ENCODE measurements at regions not wholly inside any gene's neighbourhood (a gene's known extent, or its start where the extent isn't known, plus 50 kb on each side); places are given as distances from the start of the nearest gene placed in this dataset.

DNA sequence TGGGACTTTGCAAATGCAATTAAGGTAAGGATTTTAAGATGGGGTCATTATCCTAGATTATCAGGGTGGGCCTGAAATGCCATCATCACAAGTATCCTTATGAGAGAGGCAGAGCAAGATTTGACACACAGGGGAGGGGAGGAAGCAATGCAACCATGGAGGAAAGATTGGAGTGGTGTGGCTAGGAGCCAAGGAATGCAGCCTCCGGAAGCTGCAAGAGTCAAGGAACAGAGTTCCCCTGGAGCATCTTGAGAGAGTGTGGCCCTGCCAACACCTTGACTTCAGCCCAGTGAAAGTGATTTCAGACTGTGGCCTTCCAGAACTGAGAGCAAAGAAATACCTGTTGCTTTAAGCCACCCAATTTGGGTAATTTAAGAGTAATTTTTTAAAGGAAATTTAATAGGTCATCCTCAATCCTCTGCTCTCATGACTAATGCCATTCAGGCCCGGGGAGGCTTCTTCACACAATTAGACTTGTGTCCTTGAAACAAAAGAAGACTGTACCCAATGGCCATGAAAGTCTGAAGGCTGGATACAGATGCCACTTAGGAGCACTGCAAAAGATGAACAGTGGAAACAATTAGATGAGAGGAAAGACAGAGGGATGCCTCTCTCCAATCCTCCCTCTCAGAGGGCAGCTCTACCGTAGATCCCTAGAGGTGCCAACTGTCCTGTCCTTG, 250.3 kb upstream of the ID2 start:
- Mint-ChIP-seq H3K9me3 (no peaks in the 10 kb centered on the region), H3K4me1 (ENCODE audit: low read depth) (peaks cover 12% of the 10 kb centered on the region), H3K4me3 (no peak overlapping the region), H3K27me3 (ENCODE audit: low read depth) (no peaks in the 10 kb centered on the region), H3K36me3 (ENCODE audit: low read depth) (peaks cover 2% of the 10 kb centered on the region), H3K27ac (no peak overlapping the region)

DNA sequence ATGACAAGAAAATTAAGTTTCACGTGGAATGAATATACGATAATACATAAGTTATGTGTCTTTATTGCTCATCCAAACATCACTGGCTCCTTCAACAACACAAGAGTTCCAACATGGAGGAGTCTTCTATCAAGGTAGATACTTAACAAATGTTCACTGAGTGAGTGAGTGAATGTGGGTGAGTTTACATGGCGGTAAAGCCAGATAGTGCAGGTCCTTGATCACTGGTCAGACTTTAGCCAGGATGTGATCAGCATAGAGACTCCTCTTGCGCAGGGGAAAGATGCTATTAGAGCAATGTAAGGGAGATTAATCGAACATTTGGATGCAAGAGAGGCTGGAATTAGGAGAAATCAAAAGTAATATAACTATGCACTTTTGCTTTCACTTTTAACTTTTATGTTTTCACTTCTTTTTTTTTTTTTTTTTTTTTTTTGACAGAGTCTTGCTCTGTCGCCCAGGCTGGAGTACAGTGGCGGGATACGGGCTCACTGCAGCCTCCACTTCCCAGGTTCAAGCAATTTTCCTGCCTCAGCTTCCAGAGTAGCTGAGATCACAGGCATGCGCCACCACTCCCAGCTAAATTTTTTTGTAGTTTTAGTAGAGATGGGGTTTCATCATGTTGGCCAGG, 249.0 kb upstream of the ID2 start:
- H3K9me3 Mint-ChIP-seq, result no peaks in the 10 kb centered on the region
- peak overlapping the region; percentile 83 for H3K27ac Mint-ChIP-seq
- H3K27me3 Mint-ChIP-seq (ENCODE audit: low read depth), result no peaks in the 10 kb centered on the region
- peak overlapping the region; percentile 41 for H3K4me3 Mint-ChIP-seq
- peaks cover 2% of the 10 kb centered on the region for H3K36me3 Mint-ChIP-seq (ENCODE audit: low read depth)
- H3K4me1 Mint-ChIP-seq (ENCODE audit: low read depth), result peaks cover 10% of the 10 kb centered on the region

DNA sequence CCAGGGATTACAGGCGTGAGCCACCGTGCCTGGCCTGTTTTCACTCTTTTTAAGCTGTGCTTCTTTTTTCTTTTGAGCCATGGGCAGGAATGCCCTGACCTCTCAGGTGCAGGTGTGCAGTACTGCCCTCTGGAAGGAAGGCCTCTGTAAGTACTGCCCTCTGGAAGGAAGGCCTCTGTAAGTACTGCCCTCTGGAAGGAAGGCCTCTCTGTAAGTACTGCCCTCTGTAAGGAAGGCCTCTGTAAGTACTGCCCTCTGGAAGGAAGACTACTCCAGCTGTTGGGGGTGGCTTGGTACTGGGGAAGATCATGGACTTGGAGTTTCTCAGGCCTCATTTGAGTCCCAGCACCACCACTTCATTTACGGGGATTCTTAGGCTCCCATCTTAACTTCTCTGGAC, 248.5 kb upstream of the ID2 start:
- Mint-ChIP-seq H3K4me3 (no peak overlapping the region), H3K27me3 (ENCODE audit: low read depth) (no peaks in the 10 kb centered on the region), H3K9me3 (no peaks in the 10 kb centered on the region), H3K36me3 (ENCODE audit: low read depth) (peaks cover 2% of the 10 kb centered on the region), H3K4me1 (ENCODE audit: low read depth) (peaks cover 10% of the 10 kb centered on the region), H3K27ac (no peak overlapping the region)

DNA sequence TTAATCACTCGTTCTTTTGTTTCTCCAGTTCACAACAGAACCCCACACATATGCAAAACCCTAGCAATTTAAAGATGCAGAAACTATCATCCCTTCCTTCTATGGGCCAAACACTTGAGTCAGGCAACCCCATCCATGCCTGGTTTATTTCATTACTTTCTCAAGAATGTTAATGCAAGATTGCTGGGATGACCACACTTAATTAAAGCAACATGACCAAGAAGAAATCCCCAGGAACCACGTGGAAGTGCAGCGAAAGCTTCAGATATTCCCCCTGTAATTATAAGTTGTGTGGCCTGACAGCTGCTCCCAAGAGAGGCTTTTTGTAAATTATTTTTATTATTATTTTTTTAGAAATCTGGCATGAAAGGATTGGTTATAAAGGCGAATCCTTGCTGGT, 246.2 kb upstream of the ID2 start:
- Mint-ChIP-seq H3K27ac (no peak overlapping the region), H3K9me3 (no peaks in the 10 kb centered on the region), H3K36me3 (ENCODE audit: low read depth) (peaks cover 2% of the 10 kb centered on the region), H3K27me3 (ENCODE audit: low read depth) (no peaks in the 10 kb centered on the region), H3K4me1 (ENCODE audit: low read depth) (peaks cover 18% of the 10 kb centered on the region), H3K4me3 (no peak overlapping the region)

DNA sequence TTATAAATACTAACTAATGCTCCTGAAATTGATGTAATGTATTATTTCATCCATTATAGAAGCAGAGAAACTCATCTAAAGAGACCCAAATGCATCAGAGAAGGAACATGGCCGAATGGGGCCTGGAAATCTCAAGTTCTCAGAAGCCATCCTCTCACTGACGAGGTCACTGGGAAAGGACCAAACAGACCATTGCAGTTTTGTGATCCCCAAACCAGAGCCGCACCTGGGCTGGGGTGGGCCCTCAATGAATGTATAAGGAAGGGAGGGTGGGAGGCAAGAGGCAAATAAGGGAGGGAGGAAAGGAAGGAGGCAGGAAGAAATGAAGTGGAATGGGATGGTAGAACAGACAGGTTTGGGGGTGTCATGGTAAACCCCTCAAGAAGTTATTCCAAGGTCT, 245.3 kb upstream of the ID2 start:
- Mint-ChIP-seq H3K4me3 (no peak overlapping the region), H3K4me1 (ENCODE audit: low read depth) (peaks cover 18% of the 10 kb centered on the region), H3K27me3 (ENCODE audit: low read depth) (peaks cover 4% of the 10 kb centered on the region), H3K27ac (no peak overlapping the region), H3K36me3 (ENCODE audit: low read depth) (peaks cover 4% of the 10 kb centered on the region), H3K9me3 (no peaks in the 10 kb centered on the region)

DNA sequence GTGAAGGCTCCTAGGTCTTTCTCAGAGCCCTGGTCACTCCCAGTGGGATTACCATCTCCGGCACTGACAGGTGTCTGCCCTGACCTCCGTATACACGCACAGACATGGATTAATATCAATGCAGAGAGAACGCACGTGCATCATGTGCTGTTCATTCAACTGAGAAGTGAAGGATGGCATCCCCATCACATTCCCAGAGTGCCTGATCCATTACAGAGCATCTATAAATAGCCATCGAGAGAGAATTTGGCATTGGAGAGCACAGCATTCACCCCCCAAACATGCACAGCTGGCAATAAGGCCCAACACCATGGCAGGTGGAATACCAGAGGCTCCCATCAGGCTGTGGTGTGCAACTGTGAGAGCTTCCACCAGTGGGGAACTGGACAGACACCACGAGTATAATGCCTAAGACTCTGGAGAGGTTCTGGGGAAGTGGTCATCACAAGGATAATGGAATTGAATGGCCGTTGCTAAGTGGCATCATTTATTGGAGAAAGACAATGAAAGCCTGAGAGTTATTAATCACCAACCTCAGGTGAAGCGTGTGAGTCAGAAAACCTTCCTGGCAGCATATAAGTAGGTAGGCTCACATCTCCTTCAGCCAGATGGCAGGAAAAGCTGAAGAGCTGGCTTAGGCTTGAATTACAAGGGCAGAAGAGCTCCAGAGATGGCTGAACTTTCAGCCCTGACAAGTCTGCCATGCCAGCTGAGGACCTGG, 244.5 kb upstream of the ID2 start:
- peaks cover 5% of the 10 kb centered on the region for H3K36me3 Mint-ChIP-seq (ENCODE audit: low read depth)
- no peak overlapping the region for H3K4me3 Mint-ChIP-seq

DNA sequence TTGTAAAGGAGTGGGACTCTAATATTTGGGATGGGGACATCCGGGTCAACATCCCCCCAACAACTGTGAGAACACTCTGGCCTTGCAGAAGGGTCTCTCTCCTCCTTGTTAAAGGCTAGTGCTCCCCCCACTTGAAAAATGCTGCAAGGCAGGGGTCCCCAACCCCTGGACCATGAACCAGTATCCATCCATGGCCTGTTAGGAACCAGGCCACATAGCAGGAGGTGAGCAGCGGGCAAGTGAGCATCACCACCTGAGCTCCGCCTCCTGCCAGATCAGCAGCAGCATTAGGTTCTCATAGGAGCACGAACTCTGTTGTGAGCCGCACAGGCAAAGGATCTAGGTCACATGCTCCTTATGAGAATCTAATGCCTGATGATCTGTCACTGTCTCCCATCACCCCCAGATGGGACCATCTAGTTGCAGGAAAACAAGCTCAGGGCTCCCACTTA, 243.9 kb upstream of the ID2 start:
- Mint-ChIP-seq H3K27ac (no peak overlapping the region), H3K4me3 (no peak overlapping the region), H3K9me3 (no peaks in the 10 kb centered on the region), H3K27me3 (ENCODE audit: low read depth) (peaks cover 18% of the 10 kb centered on the region), H3K4me1 (ENCODE audit: low read depth) (peaks cover 24% of the 10 kb centered on the region), H3K36me3 (ENCODE audit: low read depth) (peaks cover 5% of the 10 kb centered on the region)

More for the DNA sequence above, 244.5 kb upstream of the ID2 start:
- Mint-ChIP-seq H3K9me3 (no peaks in the 10 kb centered on the region), H3K27ac (no peak overlapping the region), H3K27me3 (ENCODE audit: low read depth) (peaks cover 12% of the 10 kb centered on the region), H3K4me1 (ENCODE audit: low read depth) (peaks cover 25% of the 10 kb centered on the region)

DNA sequence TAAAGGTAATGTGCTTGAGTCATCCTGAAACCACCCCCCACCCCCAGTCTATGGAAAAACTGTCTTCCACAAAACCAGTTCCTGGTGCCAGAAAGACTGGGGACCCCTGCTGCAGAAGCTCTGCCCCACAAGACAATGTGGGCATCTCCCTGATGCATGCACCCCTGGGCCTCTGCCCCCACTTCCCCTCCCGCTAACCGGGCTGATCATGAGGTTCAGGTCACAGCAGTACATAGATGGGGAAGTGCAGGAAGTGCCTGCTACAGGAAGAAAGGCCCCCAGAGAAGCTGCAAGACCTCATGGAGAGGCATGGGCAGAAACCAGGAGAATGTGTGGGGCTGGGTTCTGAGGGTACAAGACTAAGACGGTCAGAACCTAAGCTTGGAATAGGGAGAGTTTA, 243.4 kb upstream of the ID2 start:
- Mint-ChIP-seq H3K4me3 (no peak overlapping the region), H3K27me3 (ENCODE audit: low read depth) (peaks cover 23% of the 10 kb centered on the region), H3K4me1 (ENCODE audit: low read depth) (peaks cover 28% of the 10 kb centered on the region), H3K9me3 (no peaks in the 10 kb centered on the region), H3K27ac (no peak overlapping the region), H3K36me3 (ENCODE audit: low read depth) (peaks cover 5% of the 10 kb centered on the region)

DNA sequence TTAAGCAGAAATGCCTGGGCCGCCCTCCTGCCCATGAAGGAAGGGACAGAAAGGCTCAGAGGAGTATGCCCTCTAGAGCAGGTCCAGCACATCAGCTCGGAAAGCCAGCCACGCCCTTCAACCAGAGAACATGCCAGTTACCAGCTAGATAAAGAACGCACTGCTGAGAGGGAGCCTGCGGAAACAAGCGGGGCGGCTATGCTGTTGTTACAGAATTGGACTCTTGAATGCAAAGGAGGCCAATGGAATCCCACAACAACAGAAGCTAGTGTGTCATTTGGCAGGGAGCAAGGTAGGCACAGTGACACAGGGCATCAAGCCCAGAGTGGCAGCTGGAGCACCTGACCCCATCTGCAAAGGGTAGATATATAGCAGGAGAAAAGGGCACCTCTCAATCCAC, 242.9 kb upstream of the ID2 start:
- no peak overlapping the region for H3K4me3 Mint-ChIP-seq
- peaks cover 5% of the 10 kb centered on the region for H3K36me3 Mint-ChIP-seq (ENCODE audit: low read depth)
- no peak overlapping the region for H3K27ac Mint-ChIP-seq
- no peaks in the 10 kb centered on the region for H3K9me3 Mint-ChIP-seq
- peaks cover 23% of the 10 kb centered on the region for H3K27me3 Mint-ChIP-seq (ENCODE audit: low read depth)
- peaks cover 24% of the 10 kb centered on the region for H3K4me1 Mint-ChIP-seq (ENCODE audit: low read depth)

DNA sequence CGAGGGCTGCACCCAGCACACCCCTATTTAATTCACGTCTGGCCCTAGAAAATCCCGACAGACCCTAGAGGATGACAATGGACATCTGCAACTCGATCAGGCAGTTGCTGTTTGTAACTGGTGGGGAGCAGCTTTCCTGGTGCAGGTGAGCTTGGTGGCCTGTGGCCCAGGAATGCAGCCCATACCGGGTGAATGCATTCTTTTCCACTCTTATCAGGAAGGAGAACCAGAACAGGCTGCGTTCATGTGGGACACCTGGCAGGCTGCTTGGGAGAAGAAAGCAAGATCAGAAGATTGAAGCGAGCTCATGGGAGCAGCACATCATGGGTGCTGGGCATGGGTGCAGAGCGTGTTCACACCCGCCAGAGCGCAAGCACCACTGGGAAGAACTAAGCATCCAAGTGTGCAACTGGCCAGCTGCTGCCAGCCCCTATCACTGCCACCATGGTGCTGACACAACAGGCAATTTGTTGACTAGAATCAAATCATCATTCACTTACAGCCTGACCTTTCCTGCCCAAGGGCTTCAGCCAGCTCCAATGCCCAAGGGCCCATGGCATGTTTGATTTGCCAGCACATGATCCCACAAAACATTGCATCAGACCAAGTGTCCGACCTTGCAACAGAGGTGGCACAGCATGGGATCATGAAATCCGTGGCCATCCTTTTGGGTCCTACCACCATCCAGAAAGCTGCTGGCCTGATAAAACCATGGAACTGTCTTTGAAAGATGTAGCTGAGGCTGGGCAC, 241.7 kb upstream of the ID2 start:
- H3K27me3 Mint-ChIP-seq (ENCODE audit: low read depth), result peaks cover 34% of the 10 kb centered on the region
- H3K4me3 Mint-ChIP-seq, result no peak overlapping the region
- H3K27ac Mint-ChIP-seq, result no peak overlapping the region
- peaks cover 3% of the 10 kb centered on the region for H3K36me3 Mint-ChIP-seq (ENCODE audit: low read depth)
- H3K4me1 Mint-ChIP-seq (ENCODE audit: low read depth), result peaks cover 23% of the 10 kb centered on the region
- no peaks in the 10 kb centered on the region for H3K9me3 Mint-ChIP-seq

DNA sequence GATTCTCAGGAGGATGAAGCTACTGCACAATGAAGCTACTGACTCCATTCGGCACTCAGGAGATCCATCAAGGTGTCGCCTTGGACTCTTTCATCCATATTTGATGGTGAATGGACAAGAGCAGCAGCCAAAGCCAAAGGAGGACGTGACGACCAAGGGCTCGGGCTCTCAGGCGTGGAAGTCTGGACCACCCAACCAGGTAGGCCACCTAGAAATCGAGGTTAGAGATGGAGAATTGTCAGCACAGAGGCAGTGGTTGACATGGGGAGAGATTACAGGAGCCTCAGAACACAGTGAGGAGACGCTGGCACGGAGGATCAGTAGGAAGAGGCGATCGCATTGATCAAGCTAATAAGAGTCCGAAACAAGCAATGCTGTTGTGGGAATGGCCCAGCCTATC, 240.5 kb upstream of the ID2 start:
- H3K4me1 Mint-ChIP-seq (ENCODE audit: low read depth), result peaks cover 22% of the 10 kb centered on the region

DNA sequence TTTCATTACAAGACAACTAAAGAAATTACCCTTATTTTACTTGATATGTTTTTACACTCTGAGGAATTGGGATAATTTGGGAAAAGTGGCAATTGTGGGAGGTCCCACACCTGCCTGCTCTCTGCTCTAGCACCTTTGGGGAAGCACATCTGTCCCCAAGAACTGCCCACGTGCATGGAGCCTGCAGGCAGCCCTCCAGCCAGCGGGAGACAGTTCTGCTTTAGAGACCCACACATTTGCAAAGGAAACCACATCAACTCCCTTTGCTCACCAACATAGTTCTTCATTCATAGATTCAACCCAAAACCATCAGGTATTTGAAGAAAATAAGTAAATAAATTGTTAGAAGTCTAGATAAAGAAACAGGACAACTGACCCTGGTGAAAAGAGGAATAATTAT, 239.9 kb upstream of the ID2 start:
- peaks cover 45% of the 10 kb centered on the region for H3K27me3 Mint-ChIP-seq (ENCODE audit: low read depth)
- no peak overlapping the region for H3K27ac Mint-ChIP-seq
- peaks cover 22% of the 10 kb centered on the region for H3K4me1 Mint-ChIP-seq (ENCODE audit: low read depth)
- peaks cover 5% of the 10 kb centered on the region for H3K36me3 Mint-ChIP-seq (ENCODE audit: low read depth)
- no peak overlapping the region for H3K4me3 Mint-ChIP-seq
- H3K9me3 Mint-ChIP-seq, result no peaks in the 10 kb centered on the region

More for the DNA sequence above, 240.5 kb upstream of the ID2 start:
- H3K4me3 Mint-ChIP-seq, result no peak overlapping the region
- H3K36me3 Mint-ChIP-seq (ENCODE audit: low read depth), result peaks cover 3% of the 10 kb centered on the region
- peaks cover 39% of the 10 kb centered on the region for H3K27me3 Mint-ChIP-seq (ENCODE audit: low read depth)
- no peak overlapping the region for H3K27ac Mint-ChIP-seq
- no peaks in the 10 kb centered on the region for H3K9me3 Mint-ChIP-seq

DNA sequence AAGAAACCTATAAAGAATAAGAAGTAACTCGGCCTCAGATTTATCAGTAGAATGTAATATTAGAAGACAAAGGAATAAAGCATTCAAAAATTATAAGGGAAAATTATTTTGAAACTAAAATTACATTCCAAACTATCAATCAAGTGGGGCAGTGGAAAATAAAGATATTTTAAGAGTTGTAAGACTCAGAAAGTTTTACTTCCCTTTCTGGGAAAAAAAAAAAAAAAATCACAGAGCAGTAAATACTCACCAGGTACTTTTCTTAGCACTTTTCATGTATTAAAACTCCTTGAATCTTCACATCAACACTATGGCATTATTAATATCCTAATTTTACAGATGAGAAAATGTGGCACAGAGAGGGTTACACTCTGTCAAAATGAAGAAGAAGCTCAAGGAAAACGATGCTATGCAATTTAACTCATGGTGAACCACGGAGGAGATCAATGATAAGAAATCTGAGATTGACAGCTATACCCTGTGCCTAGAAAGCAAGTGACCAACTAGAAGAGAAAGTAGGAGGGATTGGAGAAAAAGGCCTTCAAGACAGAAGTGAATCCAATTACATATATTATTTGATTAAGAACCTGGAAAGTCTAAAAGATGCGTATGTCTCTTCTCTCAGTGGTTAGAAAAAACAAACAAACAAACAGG, 238.9 kb upstream of the ID2 start:
- no peak overlapping the region for H3K4me3 Mint-ChIP-seq
- H3K9me3 Mint-ChIP-seq, result no peaks in the 10 kb centered on the region
- H3K27ac Mint-ChIP-seq, result no peak overlapping the region
- peaks cover 47% of the 10 kb centered on the region for H3K27me3 Mint-ChIP-seq (ENCODE audit: low read depth)
- H3K36me3 Mint-ChIP-seq (ENCODE audit: low read depth), result peaks cover 6% of the 10 kb centered on the region
- H3K4me1 Mint-ChIP-seq (ENCODE audit: low read depth), result peaks cover 22% of the 10 kb centered on the region

DNA sequence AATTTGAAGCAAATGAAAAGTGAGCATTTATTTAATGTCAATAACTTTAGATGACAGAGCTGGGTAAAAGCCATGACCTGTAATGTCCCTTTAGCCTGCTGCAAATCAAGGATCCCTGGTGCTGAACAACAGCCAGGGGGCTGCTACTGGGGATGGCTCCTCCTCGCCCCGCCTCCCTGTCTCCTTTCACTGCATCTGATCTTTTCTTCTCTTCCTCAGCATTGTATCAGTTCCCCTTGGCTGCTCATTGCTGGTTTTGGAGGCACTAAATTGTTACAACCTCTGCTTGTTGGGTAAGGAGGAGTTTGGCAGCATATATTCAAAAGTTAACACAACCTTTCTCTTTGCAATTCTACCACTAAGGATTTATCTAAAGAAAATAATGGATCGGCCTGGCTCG, 236.3 kb upstream of the ID2 start:
- no peak overlapping the region for H3K27ac Mint-ChIP-seq
- peaks cover 6% of the 10 kb centered on the region for H3K36me3 Mint-ChIP-seq (ENCODE audit: low read depth)
- peaks cover 59% of the 10 kb centered on the region for H3K27me3 Mint-ChIP-seq (ENCODE audit: low read depth)
- H3K4me1 Mint-ChIP-seq (ENCODE audit: low read depth), result peaks cover 14% of the 10 kb centered on the region
- H3K9me3 Mint-ChIP-seq, result no peaks in the 10 kb centered on the region
- no peak overlapping the region for H3K4me3 Mint-ChIP-seq
